Left cardiac atrium (tissue), 4 donors: ENCODE measurements at regions not wholly inside any gene's neighbourhood (a gene's known extent, or its start where the extent isn't known, plus 50 kb on each side); places are given as distances from the start of the nearest gene placed in this dataset.
"Not testable (repeated sequence)": the region's sequence is repeated elsewhere in the genome, so short reads cannot be mapped to it uniquely, and the experiment has no call there.

Experiments used
- ATAC-seq, 2 donors: fragments of 200-7000 bp; cut with Tn5 transposase; one replicate each; pipeline ENCODE4 v1.9.1; 2020; ENCODE audit warnings: mild to moderate bottlenecking in 2 of 2, moderate library complexity in 2 of 2
- DNase-seq: peaks from one replicate; pipeline ENCODE4 v3.0.0-alpha.2; 2020
- intact Hi-C, 2 donors: fragments of 100-400 bp; cut with DNase I; formaldehyde crosslinking; loops; one replicate each; pipeline versions ENCODE4 v1.14.1 to v1.15.1; 2022 to 2023
- donor health status: DM: no; HTN: yes; CAD: no.
- donor health status: DM: no; HTN: yes; CAD: no; lungs with severe emphysema.
- donor health status: DM: yes; HTN: yes; CAD: no.
- donor health status: Dilated cardiomyopathy.

DNA sequence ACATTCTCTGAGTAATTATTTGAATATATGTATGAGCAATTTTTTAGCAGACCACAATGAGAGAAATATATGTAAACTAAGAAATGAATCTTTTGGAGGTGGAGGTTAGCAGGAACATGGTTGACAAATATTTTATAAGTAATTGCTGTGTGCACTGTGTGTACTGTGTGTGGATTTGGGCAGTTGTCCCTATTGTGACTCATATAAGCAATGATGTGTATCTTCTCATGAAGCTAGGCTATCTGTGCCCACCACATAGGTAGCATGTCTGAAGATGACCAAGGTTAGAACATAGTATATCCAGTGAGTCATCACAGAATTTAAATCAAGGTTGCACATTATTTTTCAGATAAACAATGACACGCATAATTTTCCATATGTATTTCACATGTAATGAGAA is 713.9 kb upstream of the GBE1 start:
- ATAC-seq = no peak
- intact Hi-C loops = no loop called here
- DNase-seq = no peak

DNA sequence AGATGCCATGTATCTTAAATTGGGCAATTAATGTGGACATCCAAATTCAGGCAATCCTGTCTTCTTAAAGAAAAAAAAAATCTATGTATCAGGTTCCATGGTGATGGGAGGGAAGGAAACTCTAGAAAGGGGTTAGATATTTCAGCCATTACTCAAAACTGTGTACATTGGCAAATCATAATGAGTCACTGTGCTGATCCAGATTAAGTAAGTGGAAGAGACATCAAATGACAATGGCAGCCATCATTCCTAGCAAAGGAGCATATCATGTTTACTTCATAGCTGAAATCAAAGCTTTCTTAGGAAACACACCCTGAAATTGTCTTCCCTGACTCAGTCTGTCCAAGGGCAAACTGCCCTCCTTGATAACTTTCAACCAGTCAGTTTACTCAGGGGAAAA is 713.3 kb upstream of the GBE1 start:
- DNase-seq (no peak), ATAC-seq (no peak)
- intact Hi-C loops = no loop called here

DNA sequence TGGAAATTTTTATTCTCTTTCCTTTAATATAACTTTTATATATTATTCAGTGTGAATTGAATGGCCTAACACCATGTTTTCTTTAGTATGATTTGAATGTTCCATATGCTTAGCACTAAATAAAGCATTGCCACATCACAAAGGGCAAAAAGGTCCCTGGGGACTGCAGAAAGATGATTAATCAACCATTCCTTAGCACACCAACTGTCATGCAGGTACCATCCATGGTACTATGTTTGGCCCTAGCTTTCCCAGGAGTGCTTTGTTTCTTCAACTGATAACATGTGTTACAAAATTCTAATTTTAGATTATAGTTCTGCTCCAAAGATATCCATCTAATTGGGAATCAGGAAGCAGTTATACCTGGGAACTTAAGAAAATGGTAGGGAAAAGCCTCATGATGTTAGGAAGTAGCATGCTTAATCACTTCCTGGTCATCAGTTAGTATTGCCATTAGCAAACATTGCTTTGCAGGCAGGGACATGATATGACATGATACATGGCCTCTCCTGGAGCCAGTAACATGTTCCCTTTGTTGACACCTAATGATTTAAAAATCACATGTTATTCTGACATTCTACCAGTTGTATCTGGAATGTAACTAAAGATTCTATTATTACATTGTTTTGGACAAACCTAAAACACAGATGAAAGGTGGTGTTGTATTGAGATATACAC is 712.6 kb upstream of the GBE1 start:
- DNase-seq (no peak), ATAC-seq (no peak)
- intact Hi-C loops = no loop called here

DNA sequence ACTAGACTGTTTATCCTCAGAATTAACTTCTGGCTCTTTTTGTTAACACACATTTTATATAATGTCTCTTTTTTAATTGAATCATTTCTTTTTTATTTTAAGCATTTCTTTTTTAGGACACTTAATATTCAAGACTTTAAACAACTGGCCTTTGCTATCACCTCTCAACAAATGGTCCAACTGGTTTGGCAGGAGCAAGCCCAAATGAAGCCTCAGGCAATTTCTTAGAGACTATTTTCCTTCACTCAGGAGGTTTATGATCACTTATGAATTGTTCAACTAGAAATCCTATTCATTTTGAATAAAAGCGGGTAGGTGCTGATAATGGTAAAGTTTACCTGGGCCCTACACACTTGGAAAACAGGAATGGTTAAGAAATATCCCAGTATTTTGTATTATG is 705.6 kb upstream of the GBE1 start:
- no peak for ATAC-seq
- DNase-seq = no peak
- intact Hi-C loops = no loop called here

DNA sequence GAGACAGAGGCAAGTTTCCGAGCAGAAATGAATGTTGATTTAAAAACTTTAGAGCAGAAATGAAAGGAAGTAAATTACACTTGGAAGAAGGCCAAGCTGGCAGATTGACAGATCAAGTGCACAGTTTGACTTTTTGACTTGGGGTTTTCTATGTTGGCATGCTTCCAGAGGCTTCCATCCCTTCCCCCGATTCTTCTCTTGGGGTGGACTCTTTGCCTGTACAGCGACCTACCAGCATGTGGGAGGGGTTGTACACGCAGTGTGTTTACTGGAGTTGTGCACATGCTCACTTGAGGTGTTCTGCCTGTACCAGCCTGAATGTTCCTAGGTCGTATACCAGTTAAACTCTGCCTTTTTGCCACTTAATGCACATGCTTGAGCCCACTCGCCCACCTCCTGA is 701.5 kb upstream of the GBE1 start:
- intact Hi-C loops = no loop called here
- no peak for DNase-seq
- ATAC-seq = no peak

DNA sequence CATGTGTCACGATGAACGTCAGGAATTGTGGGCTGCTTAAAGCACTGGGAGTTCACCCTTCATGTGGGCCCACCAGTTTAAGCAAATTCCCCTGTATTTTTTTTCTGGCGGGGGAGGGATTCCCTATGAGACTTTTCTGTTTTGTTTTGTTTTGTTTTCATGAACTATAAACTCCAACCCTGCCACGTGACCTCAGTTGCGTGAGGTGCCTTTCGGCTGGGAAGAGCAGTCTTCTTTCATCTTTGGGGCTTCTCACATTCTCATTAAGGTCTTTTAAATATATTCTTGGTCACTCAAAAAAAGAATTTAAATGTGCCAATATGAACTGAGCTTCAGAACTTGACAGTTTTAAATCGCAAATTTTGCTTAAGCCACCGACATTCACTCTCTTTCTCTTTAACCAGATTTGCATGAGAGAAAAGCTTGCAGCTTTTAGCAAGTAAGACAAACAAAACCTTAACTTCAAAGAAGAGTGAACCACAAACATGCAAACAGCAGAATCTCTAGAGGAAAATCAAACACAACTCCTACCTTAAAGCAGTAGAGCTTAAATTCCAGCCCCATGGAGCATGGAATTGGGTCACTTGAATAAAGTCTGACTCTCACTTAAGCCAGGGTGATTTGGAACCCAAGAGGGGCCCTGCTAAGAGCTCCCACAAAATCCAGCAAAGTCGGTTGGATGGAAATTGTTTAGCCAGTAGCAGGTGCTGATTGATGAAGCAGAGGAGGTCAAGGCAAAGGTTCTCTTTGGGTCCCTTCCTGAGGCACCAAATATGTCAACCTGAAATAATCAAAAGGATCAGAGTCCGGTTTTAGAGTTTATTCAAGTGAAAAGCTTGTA is 699.8 kb upstream of the GBE1 start:
- no peak for ATAC-seq
- DNase-seq = no peak
- intact Hi-C loops = no loop called here

DNA sequence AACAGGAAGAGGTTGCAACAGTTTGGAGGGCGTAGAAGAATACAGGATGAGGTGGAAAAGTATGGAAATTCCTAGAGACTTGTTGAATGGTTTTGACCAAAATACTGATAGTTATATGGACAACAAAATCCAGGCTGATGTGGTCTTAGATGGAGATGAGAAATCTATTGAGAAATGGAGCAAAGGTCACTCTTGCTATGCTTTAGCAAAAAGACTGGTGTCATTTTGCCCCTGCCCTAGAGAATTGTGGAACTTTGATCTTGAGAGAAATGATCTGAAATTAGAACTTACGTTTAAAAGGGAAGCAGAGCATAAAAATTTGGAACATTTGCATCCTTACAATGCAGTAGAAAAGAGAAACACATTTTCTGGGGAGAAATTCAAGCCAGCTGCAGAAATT is 686.9 kb upstream of the GBE1 start:
- intact Hi-C loops = no loop called here
- DNase-seq = no peak
- no peak for ATAC-seq

DNA sequence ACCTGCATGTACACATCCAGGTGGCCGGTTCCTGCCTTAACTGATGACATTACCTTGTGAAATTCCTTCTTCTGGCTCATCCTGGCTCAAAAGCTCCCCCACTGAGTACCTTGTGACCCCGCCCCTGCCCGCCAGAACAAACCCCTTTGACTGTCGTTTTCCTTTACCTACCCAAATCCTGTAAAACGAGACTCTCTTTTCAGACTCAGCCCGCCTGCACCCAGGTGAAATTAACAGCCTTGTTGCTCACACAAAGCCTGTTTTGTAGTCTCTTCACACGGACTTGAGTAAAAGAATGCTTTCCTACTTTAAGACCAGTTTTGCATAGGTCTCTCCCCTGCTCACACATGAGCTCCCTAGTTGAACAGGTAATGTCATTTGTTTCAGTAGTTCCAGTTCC is 667.4 kb upstream of the GBE1 start:
- ATAC-seq, DNase-seq, intact Hi-C loops: not testable (repeated sequence)

DNA sequence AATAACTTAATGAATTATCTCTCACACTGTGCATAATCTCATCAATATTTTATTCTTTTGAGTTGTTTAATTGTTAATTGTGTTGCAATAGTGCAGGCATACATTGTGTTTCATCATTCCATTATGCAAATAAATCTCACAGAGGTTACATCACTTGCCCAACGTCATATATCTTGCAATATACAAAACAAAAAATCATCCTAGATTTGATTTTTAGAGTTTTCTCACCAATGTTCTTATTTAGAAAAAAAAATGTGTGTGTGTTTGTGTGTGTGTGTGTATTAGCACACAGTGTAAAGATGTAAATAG is 662.5 kb upstream of the GBE1 start:
- intact Hi-C loops = no loop called here
- no peak for DNase-seq

DNA sequence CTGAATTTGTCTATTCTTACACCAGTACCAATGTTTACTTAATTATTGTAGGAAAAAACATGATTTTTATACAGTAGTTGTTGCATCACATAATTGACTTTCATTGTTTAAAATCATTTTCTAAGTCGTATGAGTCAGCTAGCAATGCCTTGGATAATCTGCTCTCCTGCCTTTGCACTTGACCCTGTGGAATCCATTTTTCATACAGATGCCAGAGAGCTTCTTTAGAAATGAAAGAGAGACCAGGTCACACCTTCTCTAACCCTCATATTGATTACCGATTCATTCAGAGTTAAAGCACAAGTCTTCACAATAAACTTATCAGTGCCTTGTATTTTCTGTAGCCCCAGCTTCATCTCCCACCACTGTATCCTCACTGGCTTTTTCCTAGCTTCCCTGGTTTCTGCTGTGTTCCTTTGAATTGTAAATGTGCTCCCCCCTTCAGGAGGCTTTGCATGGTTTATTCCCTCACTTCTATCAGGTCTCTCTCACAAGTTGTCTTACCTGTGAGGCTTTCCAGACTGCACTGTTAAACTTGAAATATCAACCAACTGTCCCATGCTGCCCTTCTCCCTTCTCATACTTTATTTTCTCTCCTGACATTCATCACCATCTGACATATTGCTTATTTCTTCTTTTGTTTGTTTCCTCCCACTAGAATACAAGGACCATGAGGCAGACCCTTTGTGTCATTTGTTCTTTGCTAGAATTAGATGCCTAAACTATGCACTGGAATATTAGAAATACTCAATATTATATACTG is 662.0 kb upstream of the GBE1 start:
- intact Hi-C loops = no loop called here
- ATAC-seq = no peak
- no peak for DNase-seq

More for the DNA sequence above, 662.5 kb upstream of the GBE1 start:
- ATAC-seq = no peak

DNA sequence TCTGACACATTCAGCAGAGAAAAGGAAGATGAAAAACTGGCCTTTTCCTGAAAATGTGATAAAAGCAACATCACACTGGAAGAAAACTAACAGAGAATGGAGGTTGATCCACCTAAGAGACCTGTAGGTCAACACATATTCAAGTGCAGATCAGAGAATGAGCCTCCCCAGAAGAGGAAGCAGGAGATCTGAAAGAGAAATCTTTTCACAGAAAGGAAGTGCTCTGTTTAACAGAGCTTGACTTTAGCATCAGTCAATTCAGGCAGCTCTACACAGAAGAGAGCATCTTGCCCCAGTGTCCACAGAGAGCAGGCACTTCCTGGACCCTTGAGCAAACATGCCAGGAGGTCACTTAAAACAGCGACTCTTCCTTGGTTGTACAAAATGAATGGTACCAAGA is 655.4 kb upstream of the GBE1 start:
- intact Hi-C loops = no loop called here
- ATAC-seq = no peak
- no peak for DNase-seq

DNA sequence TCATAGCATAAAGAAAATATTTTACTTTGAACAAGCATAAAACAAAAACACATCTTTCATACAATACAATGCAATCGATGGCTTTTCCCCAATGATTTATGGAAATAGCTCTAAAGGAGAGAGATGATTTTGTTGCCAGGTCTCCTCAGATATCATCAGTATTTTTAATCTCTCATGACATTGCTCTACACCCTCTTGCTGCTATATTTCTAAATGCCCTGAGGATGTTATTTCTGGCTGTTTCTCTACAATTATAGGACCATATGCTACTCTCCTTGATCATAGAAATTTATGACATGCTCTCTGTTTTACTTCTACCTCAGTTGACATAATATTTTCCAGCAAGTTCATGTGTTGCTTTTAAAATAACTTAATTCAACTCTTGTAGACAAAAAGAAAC is 654.9 kb upstream of the GBE1 start:
- intact Hi-C loops = no loop called here
- ATAC-seq (no peak), DNase-seq (no peak)

DNA sequence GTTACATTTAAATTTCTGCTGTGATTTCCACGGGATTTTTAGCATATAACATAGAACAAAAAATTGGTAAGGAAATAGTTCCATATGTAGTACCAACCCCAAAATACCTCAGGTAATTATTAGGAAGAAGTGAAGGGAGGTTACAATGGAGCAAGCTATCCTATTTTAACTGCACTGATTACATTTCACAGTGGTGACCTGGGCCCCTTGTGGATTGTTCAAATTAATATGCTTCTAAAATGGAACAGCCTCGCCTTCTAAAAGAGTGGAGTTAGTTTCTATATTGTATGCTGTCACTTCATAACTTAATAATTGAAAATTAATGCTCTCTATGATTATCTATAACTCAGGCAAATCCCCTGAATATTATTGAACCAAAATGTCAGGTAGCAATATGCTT is 651.7 kb upstream of the GBE1 start:
- DNase-seq (no peak), ATAC-seq (no peak)
- intact Hi-C loops = no loop called here

DNA sequence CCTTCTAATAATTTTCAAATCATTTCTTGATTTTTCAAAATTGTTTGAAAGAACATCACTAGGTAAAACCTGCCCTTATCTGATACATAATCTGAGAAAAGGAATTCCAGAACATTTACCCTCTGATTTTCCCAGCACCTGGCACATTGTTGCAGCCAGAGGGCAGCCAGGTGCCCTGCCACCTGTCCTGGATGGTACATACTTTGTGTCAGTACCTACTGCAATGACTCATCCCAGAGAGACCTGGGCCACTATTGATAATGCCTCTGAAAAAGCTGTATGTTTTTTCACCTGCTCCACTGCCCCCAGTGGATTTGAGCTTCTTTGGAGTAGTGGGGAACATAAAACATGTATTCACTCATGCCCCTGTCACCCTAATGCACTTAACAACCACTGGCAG is 648.9 kb upstream of the GBE1 start:
- ATAC-seq (no peak), DNase-seq (no peak)
- intact Hi-C loops = no loop called here

DNA sequence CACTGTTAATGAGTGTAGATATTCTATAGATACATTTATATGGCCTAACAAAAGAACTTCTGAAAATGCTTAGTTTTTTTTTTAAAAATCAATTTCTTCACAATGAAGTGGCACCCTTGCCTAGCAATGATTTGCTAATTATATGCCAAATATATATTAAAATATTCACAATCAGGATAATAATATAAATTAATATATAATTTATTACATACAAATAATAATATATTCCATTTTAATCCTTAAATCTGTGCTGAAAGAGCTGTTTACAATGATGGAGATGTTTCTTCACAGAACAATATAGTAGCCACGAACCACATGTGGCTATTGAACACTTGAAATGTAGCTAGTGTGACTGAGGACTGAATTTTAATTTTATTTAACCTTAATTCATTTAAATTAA is 648.4 kb upstream of the GBE1 start:
- DNase-seq = no peak
- intact Hi-C loops = no loop called here
- no peak for ATAC-seq

DNA sequence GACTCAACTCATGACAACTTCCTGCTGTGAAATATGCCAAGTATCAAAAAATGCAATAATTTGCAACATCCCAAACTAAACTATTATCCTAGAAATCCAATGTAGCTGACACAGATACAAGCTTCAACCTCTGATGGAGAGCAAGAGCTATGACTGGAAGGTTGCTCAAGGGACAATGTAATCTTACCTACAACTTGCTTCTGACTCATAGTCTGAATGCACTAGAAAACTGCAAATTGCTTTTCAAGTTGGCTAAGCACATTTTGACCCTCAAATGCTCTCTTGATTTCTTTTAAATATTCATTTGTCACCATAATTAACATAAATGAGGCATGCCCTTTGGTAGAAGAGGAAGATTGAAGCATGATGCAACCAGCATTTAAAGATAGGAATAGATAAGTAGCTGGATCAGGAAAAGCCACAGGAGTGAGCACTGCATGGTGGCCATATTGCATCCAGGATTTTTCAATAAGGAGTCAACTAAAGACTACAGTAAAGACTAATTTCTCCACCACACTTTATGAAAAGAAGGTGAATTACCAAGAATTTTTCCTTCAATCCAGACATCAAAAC is 630.8 kb upstream of the GBE1 start:
- intact Hi-C loops = no loop called here
- DNase-seq (no peak), ATAC-seq (no peak)

DNA sequence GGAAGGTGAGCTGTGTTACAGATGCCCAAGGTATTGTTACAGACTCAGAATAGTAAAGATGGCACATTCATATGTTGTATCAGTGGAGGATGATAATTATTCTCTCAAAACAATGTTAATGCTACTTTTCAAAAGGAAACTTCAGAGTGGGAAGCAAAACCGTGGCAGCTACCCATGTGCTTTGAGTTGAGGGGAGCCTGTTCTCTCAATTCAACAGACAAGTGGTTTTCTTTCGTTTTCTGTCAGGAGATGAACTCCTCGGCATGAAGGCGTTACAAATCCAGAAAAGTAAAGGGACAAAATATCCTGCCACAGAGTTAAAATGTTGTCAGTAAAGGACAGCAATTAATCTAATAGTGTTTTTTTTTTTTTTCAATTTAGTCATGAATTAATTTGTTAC is 629.4 kb upstream of the GBE1 start:
- ATAC-seq (no peak), DNase-seq (no peak)
- intact Hi-C loops = no loop called here

DNA sequence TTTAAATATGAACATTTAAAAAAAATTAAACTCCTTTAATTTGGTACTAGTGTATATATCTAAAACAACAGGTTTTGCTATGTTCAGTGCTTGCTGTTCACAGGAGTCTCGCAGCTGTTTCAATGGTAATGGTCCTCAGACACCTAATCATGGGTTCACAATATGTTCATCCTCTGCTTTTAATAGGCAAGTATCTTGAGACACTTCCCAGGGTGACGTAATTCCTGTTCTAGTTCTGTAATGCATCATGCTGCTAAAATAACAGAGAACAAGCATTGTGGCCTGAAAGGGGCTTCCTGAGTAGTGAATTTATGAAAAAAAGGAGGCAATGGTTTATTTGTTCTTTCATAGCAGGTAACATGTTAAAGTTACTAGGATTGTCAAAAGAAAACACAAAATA is 625.2 kb upstream of the GBE1 start:
- DNase-seq (no peak), ATAC-seq (no peak)

DNA sequence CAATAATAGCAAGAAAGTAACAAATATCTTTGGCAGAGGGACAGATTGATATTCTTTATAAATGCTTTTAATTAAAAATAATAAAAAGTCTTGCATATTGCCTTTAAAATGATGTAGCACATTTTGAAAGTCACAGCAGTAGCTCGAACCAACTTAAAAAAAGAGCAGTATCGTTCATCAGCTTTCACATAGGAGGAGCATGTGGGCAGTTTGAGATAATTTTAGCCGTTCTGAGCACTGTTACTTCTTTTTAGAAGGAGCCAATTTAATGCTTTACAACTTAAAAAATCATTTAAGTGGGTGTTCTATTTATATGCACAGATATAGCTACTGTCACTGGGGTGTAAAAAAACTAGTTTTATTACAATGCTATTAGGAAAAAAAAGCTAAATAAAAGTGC is 622.7 kb upstream of the GBE1 start:
- DNase-seq (no peak), ATAC-seq (no peak)
- intact Hi-C loops = no loop called here

More for the DNA sequence above, 625.2 kb upstream of the GBE1 start:
- intact Hi-C loops = no loop called here

DNA sequence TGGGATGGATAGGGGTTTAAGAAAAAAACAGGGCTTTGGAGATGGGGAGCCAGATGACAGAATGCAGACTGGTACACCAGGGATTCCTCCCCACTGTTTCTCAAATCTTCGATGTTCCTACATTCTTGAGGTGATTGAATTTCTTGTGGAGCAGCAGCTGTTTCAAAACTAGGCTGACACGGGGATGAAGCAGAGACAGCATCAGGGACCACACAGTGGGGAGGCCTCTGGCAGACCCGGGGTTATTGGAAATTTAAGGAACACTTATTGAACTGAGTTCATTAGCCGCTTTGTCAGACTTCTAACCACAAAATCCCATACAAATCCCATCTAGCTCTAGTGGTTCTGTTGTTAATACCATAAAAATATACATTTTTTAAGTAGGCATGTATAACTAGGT is 621.4 kb upstream of the GBE1 start:
- no peak for ATAC-seq
- intact Hi-C loops = no loop called here
- DNase-seq = no peak
